H9 (cell line): ENCODE measurements at regions not wholly inside any gene's neighbourhood (a gene's known extent, or its start where the extent isn't known, plus 50 kb on each side); places are given as distances from the start of the nearest gene placed in this dataset.

Experiments
- DNase-seq: peaks from one replicate; pipeline ENCODE4 v3.0.0-alpha.2; 2017
- H2AFZ ChIP-seq: one replicate; pipeline ENCODE4 v1.6.1; 2013; ENCODE audit warnings: mild to moderate bottlenecking, low read length, control low read depth, moderate library complexity
- H2AK5ac ChIP-seq: 2 replicates; pipeline ENCODE4 v1.6.1; 2013; ENCODE audit warnings: low read length, control low read depth, mixed read lengths; ENCODE audit not compliant: insufficient read length
- H2BK120ac ChIP-seq: one replicate; pipeline ENCODE4 v1.6.1; 2013; ENCODE audit warnings: low read depth, mild to moderate bottlenecking, low read length, control low read depth, inconsistent platforms; ENCODE audit not compliant: poor library complexity, severe bottlenecking
- H2BK12ac ChIP-seq: 2 replicates; pipeline ENCODE4 v1.6.1; 2013; ENCODE audit warnings: low read length, control low read depth, mixed read lengths, low read depth; ENCODE audit not compliant: insufficient read length
- H2BK15ac ChIP-seq: 2 replicates; pipeline ENCODE4 v1.6.1; 2013; ENCODE audit warnings: low read depth, low read length, control low read depth
- H2BK20ac ChIP-seq: one replicate; pipeline ENCODE4 v1.6.1; 2013; ENCODE audit warnings: low read depth, mild to moderate bottlenecking, low read length, control low read depth, inconsistent platforms; ENCODE audit not compliant: poor library complexity, severe bottlenecking
- H2BK5ac ChIP-seq: 2 replicates; pipeline ENCODE4 v1.6.1; 2013; ENCODE audit warnings: low read length, control low read depth, mixed read lengths; ENCODE audit not compliant: insufficient read length
- H3K14ac ChIP-seq: 2 replicates; pipeline ENCODE4 v1.6.1; 2013; ENCODE audit warnings: low read length, control low read depth; ENCODE audit not compliant: insufficient read depth
- H3K18ac ChIP-seq: 2 replicates; pipeline ENCODE4 v1.6.1; 2013; ENCODE audit warnings: low read depth, mild to moderate bottlenecking, mixed read lengths, low read length, control low read depth; ENCODE audit not compliant: insufficient read length
- H3K23ac ChIP-seq: 2 replicates; pipeline ENCODE4 v1.6.1; 2013; ENCODE audit warnings: low read length, control low read depth, mixed read lengths, low read depth; ENCODE audit not compliant: insufficient read length
- H3K23me2 ChIP-seq: 2 replicates; pipeline ENCODE4 v1.6.1; 2013; ENCODE audit warnings: low read depth, mild to moderate bottlenecking, mixed read lengths, low read length, control low read depth; ENCODE audit not compliant: insufficient read length, poor library complexity, severe bottlenecking
- H3K27ac ChIP-seq: 2 replicates; pipeline ENCODE4 v1.5.1; 2013; ENCODE audit warnings: low read length, control low read depth, mixed read lengths, low read depth; ENCODE audit not compliant: insufficient read length
- H3K27me3 ChIP-seq: 2 replicates; pipeline ENCODE4 v1.6.1; 2013; ENCODE audit warnings: low read length, control low read depth, inconsistent platforms; ENCODE audit not compliant: insufficient read depth
- H3K4ac ChIP-seq: 2 replicates; pipeline ENCODE4 v1.6.1; 2013; ENCODE audit warnings: low read depth, mild to moderate bottlenecking, control low read depth, inconsistent platforms, low read length, moderate library complexity
- H3K4me1 ChIP-seq: 2 replicates; pipeline ENCODE4 v1.6.1; 2013; ENCODE audit warnings: low read length, control low read depth, inconsistent platforms; ENCODE audit not compliant: insufficient read depth
- H3K4me2 ChIP-seq: 2 replicates; pipeline ENCODE4 v1.6.1; 2013; ENCODE audit warnings: low read length, control low read depth, mixed read lengths; ENCODE audit not compliant: insufficient read length, insufficient read depth
- H3K56ac ChIP-seq: 2 replicates; pipeline ENCODE4 v1.6.1; 2013; ENCODE audit warnings: low read depth, mild to moderate bottlenecking, mixed read lengths, low read length, control low read depth; ENCODE audit not compliant: insufficient read length
- H3K79me1 ChIP-seq: 2 replicates; pipeline ENCODE4 v1.6.1; 2013; ENCODE audit warnings: low read depth, mild to moderate bottlenecking, moderate library complexity, low read length, control low read depth, inconsistent platforms; ENCODE audit not compliant: insufficient read depth, poor library complexity, severe bottlenecking
- H3K79me2 ChIP-seq: 2 replicates; pipeline ENCODE4 v1.6.1; 2013; ENCODE audit warnings: low read length, control low read depth, inconsistent platforms; ENCODE audit not compliant: insufficient read depth
- H3K9ac ChIP-seq: 2 replicates; pipeline ENCODE4 v1.6.1; 2013; ENCODE audit warnings: low read length, control low read depth, mixed read lengths; ENCODE audit not compliant: insufficient read length; ENCODE audit errors: extremely low read depth
- H3K9me3 ChIP-seq: one replicate; pipeline ENCODE4 v1.6.1; 2013; ENCODE audit warnings: low read depth, low read length, inconsistent platforms; ENCODE audit not compliant: control insufficient read depth
- H3T11ph ChIP-seq: one replicate; pipeline ENCODE4 v1.6.1; 2013; ENCODE audit warnings: mild to moderate bottlenecking, low read length, control low read depth, inconsistent platforms
- H4K20me1 ChIP-seq: one replicate; pipeline ENCODE4 v1.6.1; 2013; ENCODE audit not compliant: control insufficient read depth, insufficient read length, insufficient read depth
- H4K5ac ChIP-seq: 2 replicates; pipeline ENCODE4 v1.6.1; 2013; ENCODE audit warnings: low read depth, mild to moderate bottlenecking, mixed read lengths, low read length, control low read depth; ENCODE audit not compliant: insufficient read length
- H4K8ac ChIP-seq: replicated peaks from 2 replicates; pipeline ENCODE4 v1.6.1; 2013; ENCODE audit warnings: low read length, control low read depth, mixed read lengths, low read depth; ENCODE audit not compliant: insufficient read length
- H4K91ac ChIP-seq: 2 replicates; pipeline ENCODE4 v1.6.1; 2013; ENCODE audit warnings: low read depth, mild to moderate bottlenecking, moderate library complexity, mixed read lengths, low read length, control low read depth; ENCODE audit not compliant: insufficient read length
- H3K27ac Mint-ChIP-seq, 3 experiments: 2 replicates in 2 of 3; 3 replicates in 1 of 3; pipeline ENCODE4 v1.8.0; 2020 to 2021; ENCODE audit warnings: mixed read lengths in 3 of 3, mild to moderate bottlenecking in 1 of 3, moderate library complexity in 1 of 3
- H3K27me3 Mint-ChIP-seq: 2 replicates; pipeline ENCODE4 v1.8.0; 2021; ENCODE audit warnings: low read depth, mild to moderate bottlenecking, moderate library complexity, mixed read lengths
- H3K36me3 Mint-ChIP-seq, 3 experiments: 2 replicates in 2 of 3; 3 replicates in 1 of 3; pipeline ENCODE4 v1.8.0; 2020 to 2021; ENCODE audit warnings: low read depth in 3 of 3, mixed read lengths in 3 of 3; ENCODE audit not compliant: insufficient read depth in 1 of 3
- H3K4me1 Mint-ChIP-seq, 2 experiments: 2 replicates each; pipeline ENCODE4 v1.8.0; 2020; ENCODE audit warnings: mixed read lengths in 2 of 2
- H3K4me3 Mint-ChIP-seq, 2 experiments: 2 replicates in 1 of 2; 3 replicates in 1 of 2; pipeline ENCODE4 v1.8.0; 2020 to 2021; ENCODE audit warnings: mild to moderate bottlenecking in 2 of 2, mixed read lengths in 2 of 2, moderate library complexity in 1 of 2
- H3K9me3 Mint-ChIP-seq, 2 experiments: 2 replicates in 1 of 2; 3 replicates in 1 of 2; pipeline ENCODE4 v1.8.0; 2020; ENCODE audit warnings: mild to moderate bottlenecking in 2 of 2, mixed read lengths in 2 of 2, moderate library complexity in 1 of 2
- WGBS: extraction: QIAGEN DNeasy Blood & Tissue Kit; methylation state at CpG from one replicate; pipeline ENCODE4 v1.1.7; 2013; ENCODE audit warnings: missing lambda C conversion rate, low lambda C conversion rate, mixed read lengths; ENCODE audit not compliant: insufficient read length; ENCODE audit errors: extremely low coverage; 5-methylcytosine and 5-hydroxymethylcytosine counted together
- TF ChIP-seq, protein P1 (sequence below): fragments of 200-600 bp; sonication (generic); conservative IDR thresholded peaks from 3 replicates; pipeline ENCODE4 v1.8.0; 2021; ENCODE audit warnings: antibody characterized with exemption, mild to moderate bottlenecking

DNA sequence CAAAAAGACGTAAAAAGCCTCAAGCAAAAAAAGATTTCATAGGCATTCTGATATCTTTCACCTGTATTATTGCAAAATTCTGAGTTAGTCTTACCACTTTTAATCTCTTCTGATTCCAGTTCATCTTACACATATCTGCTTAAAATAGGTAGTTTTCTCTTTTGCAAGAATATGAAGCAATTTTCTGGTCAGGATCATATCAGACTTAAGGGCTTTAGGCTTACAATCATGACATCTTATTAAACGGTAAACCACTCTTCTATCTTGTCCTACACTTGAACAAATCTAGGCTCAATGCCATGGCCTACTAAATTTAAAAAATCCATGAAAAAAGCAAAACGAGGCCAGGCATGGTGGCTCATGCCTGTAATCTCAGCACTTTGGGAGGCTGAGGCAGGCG, 50.1 kb upstream of the GAREM1 start:
- no peak overlapping the region for H2AFZ ChIP-seq
- H3K23ac ChIP-seq, result no peak overlapping the region

More for the DNA sequence above, 50.1 kb upstream of the GAREM1 start:
- H3K4me1 Mint-ChIP-seq, result no peaks in the 10 kb centered on the region
- H3K27ac Mint-ChIP-seq, result no peak overlapping the region
- WGBS, result no CpG with 5 or more reads among the region's 4 CpGs
- no peaks in the 10 kb centered on the region for H3K9me3 Mint-ChIP-seq
- no peaks in the 10 kb centered on the region for H3K79me2 ChIP-seq
- H3K14ac ChIP-seq, result no peak overlapping the region
- H4K91ac ChIP-seq, result no peak overlapping the region
- H3K27ac ChIP-seq, result no peak overlapping the region
- no peaks in the 10 kb centered on the region for H4K20me1 ChIP-seq
- H3K36me3 Mint-ChIP-seq, result no peaks in the 10 kb centered on the region
- H3K4me2 ChIP-seq, result no peak overlapping the region
- H3K9ac ChIP-seq, result no peak overlapping the region
- no peak overlapping the region for H2BK120ac ChIP-seq
- no peak overlapping the region for H3K56ac ChIP-seq
- H3K23me2 ChIP-seq, result no peaks in the 10 kb centered on the region
- H3K4me3 Mint-ChIP-seq, result no peak overlapping the region
- H3K4ac ChIP-seq, result no peak overlapping the region
- H3K79me1 ChIP-seq, result no peaks in the 10 kb centered on the region
- no peak overlapping the region for H3T11ph ChIP-seq
- no peaks in the 10 kb centered on the region for H3K27me3 ChIP-seq
- H2AK5ac ChIP-seq, result no peak overlapping the region
- H3K9me3 ChIP-seq, result no peaks in the 10 kb centered on the region
- H3K27me3 Mint-ChIP-seq, result no peaks in the 10 kb centered on the region
- H4K8ac ChIP-seq, result no peak overlapping the region
- no peak overlapping the region for H2BK20ac ChIP-seq
- H2BK12ac ChIP-seq, result no peak overlapping the region
- H3K18ac ChIP-seq, result no peak overlapping the region
- no peak overlapping the region for H2BK15ac ChIP-seq
- H2BK5ac ChIP-seq, result no peak overlapping the region
- TF ChIP-seq, protein P1, sequence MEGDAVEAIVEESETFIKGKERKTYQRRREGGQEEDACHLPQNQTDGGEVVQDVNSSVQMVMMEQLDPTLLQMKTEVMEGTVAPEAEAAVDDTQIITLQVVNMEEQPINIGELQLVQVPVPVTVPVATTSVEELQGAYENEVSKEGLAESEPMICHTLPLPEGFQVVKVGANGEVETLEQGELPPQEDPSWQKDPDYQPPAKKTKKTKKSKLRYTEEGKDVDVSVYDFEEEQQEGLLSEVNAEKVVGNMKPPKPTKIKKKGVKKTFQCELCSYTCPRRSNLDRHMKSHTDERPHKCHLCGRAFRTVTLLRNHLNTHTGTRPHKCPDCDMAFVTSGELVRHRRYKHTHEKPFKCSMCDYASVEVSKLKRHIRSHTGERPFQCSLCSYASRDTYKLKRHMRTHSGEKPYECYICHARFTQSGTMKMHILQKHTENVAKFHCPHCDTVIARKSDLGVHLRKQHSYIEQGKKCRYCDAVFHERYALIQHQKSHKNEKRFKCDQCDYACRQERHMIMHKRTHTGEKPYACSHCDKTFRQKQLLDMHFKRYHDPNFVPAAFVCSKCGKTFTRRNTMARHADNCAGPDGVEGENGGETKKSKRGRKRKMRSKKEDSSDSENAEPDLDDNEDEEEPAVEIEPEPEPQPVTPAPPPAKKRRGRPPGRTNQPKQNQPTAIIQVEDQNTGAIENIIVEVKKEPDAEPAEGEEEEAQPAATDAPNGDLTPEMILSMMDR, result no peak
- H4K5ac ChIP-seq, result no peak overlapping the region
- no peaks in the 10 kb centered on the region for H3K4me1 ChIP-seq
- DNase-seq, result no peak
